ENCODE measurements at regions not wholly inside any gene's neighbourhood (a gene's known extent, or its start where the extent isn't known, plus 50 kb on each side); places are given as distances from the start of the nearest gene placed in this dataset.

GRCh38 chr5:127153521-127153920 is 80.2 kb upstream of the C5orf63 start:
- Histone ChIP-seq H4K91ac (ENCODE audit: insufficient read depth, low read depth, low read length) (no peak overlapping the region), H3K4me1 (ENCODE audit: control insufficient read depth, insufficient read depth, low read length) (no peaks in the 10 kb centered on the region), H3K18ac (ENCODE audit: low read depth, low read length) (no peak overlapping the region), H2BK15ac (ENCODE audit: low read depth, low read length) (no peak overlapping the region), H2BK120ac (ENCODE audit: low read depth, low read length) (no peak overlapping the region), H4K20me1 (ENCODE audit: insufficient read depth, low read length) (no peaks in the 10 kb centered on the region), H3K4ac (ENCODE audit: low read depth, low read length) (no peak overlapping the region), H3K56ac (ENCODE audit: extremely low read depth, insufficient read depth, low read length) (no peak overlapping the region), H2BK5ac (ENCODE audit: low read depth, low read length, poor library complexity, severe bottlenecking) (no peak overlapping the region), H4K5ac (ENCODE audit: low read depth, low read length) (no peak overlapping the region), H2AK9ac (replicated peaks; ENCODE audit: low read depth, low read length, poor library complexity) (no peak overlapping the region), H2BK20ac (ENCODE audit: low read depth, low read length) (no peak overlapping the region), H3K9ac (ENCODE audit: low read depth, low read length) (no peak overlapping the region), H3K4me3 (ENCODE audit: insufficient read depth, low read depth, low read length) (no peak overlapping the region), H2AK5ac (ENCODE audit: low read depth, low read length) (no peak overlapping the region), H3K36me3 (ENCODE audit: control insufficient read depth, insufficient read depth, low read length) (no peaks in the 10 kb centered on the region), H3K27ac (ENCODE audit: insufficient read depth, low read length) (no peak overlapping the region), H3K4me2 (ENCODE audit: low read depth, low read length) (no peak overlapping the region), H3K9me1 (ENCODE audit: insufficient read depth, low read length) (no peaks in the 10 kb centered on the region), H3K27me3 (ENCODE audit: control insufficient read depth, insufficient read depth, low read length) (no peaks in the 10 kb centered on the region), H4K8ac (ENCODE audit: low read depth in 2 of 2, low read length in 2 of 2) (no peak overlapping the region), H3K9me3 (ENCODE audit: control insufficient read depth, insufficient read depth, low read length) (0 out of 2 replicates have a peak, but pooled peaks cover 2% of the 10 kb centered on the region), H3K79me1 (ENCODE audit: low read depth in 1 of 2, low read length in 2 of 2) (no peaks in the 10 kb centered on the region), H2AFZ (replicated peaks; ENCODE audit: low read length, poor library complexity) (no peak overlapping the region), H3K23ac (ENCODE audit: low read depth, low read length) (no peak overlapping the region), H3K14ac (replicated peaks; ENCODE audit: low read depth, low read length) (no peak overlapping the region)
- DNase-seq (no peak), ATAC-seq (ENCODE audit: low read depth) (no peak)
- TF ChIP-seq USF2 (IDR thresholded peaks at IDR 0.05; ENCODE audit: low read depth, low read length): no peak
- no peak for TF ChIP-seq NFE2L2 (IDR thresholded peaks at IDR 0.05; ENCODE audit: low read depth, low read length)
- TF ChIP-seq ELK1 (IDR thresholded peaks at IDR 0.05; ENCODE audit: borderline replicate concordance, low read depth, low read length): no peak
- no peak for TF ChIP-seq CHD1 (IDR thresholded peaks at IDR 0.05; ENCODE audit: low read depth, low read length)
- no peak for TF ChIP-seq RFX5 (IDR thresholded peaks at IDR 0.05; ENCODE audit: low read depth, low read length)
- TF ChIP-seq RAD21 (IDR thresholded peaks at IDR 0.05; ENCODE audit: low read length): no peak
- TF ChIP-seq CTCF (conservative IDR thresholded peaks at IDR 0.05; ENCODE audit: low read depth, low read length): no peak
- TF ChIP-seq MXI1 (IDR thresholded peaks at IDR 0.05; ENCODE audit: borderline replicate concordance, low read depth, low read length): no peak
- TF ChIP-seq MAFK (IDR thresholded peaks at IDR 0.05; ENCODE audit: low read depth, low read length): no peak
- no peak for TF ChIP-seq RCOR1 (IDR thresholded peaks at IDR 0.05; ENCODE audit: insufficient replicate concordance, low read length)
- no peak for TF ChIP-seq CEBPB (IDR thresholded peaks at IDR 0.05; ENCODE audit: low read depth, low read length)
- no peak for TF ChIP-seq SMC3 (IDR thresholded peaks at IDR 0.05; ENCODE audit: low read depth, low read length)
- no peak for TF ChIP-seq MAZ (IDR thresholded peaks at IDR 0.05; ENCODE audit: borderline replicate concordance, low read depth, low read length)
- no peak for TF ChIP-seq BHLHE40 (IDR thresholded peaks at IDR 0.05; ENCODE audit: low read depth, low read length)
- TF ChIP-seq FOS (IDR thresholded peaks at IDR 0.05; ENCODE audit: low read depth, low read length): no peak
- TF ChIP-seq POLR2A (IDR thresholded peaks at IDR 0.05; ENCODE audit: low read depth, low read length): no peak
- in situ Hi-C loops (cut with MboI; ENCODE audit: low sequenced_read_pairs) (no loop called here), dilution Hi-C loops (cut with HindIII; ENCODE audit: low sequenced_read_pairs, unreplicated experiment) (no loop called here), intact Hi-C loops (cut with micrococcal nuclease) (no loop called here)
- no TSS peak for BruUV-seq (replicated peaks)
- WGBS, 2 experiments (ENCODE audit: extremely low coverage in 2 of 2, insufficient read length in 1 of 2): no CpG with 5 or more reads among the region's 3 CpGs
- ChIA-PET CTCF (no interaction called here), POLR2A (ENCODE audit: unreplicated experiment) (no interaction called here)

Measured in IMR-90 (cell line).